Liver (tissue), 3 donors: ENCODE measurements at regions not wholly inside any gene's neighbourhood (a gene's known extent, or its start where the extent isn't known, plus 50 kb on each side); places are given as distances from the start of the nearest gene placed in this dataset.

Experiments
- CTCF ChIP-seq: fragments of 150-350 bp; IDR thresholded peaks from 2 replicates; pipeline ENCODE4 v1.5.1; 2017; ENCODE audit warnings: improper control_type of control experiment, low read depth, low read length; ENCODE audit not compliant: missing input control
- EGR1 ChIP-seq, 2 donors: IDR thresholded peaks; 2 replicates each; pipeline ENCODE4 v1.6.1; 2016 to 2018; ENCODE audit warnings: antibody characterized with exemption in 2 of 2, low read depth in 2 of 2
- FOXA1 ChIP-seq: IDR thresholded peaks from 2 replicates; pipeline ENCODE4 v1.6.1; 2016; ENCODE audit warnings: antibody characterized with exemption
- GABPA ChIP-seq, 2 donors: IDR thresholded peaks in 1 of 2; conservative IDR thresholded peaks in 1 of 2; 2 replicates each; pipeline ENCODE4 v1.6.1; 2016; ENCODE audit warnings: antibody characterized with exemption in 2 of 2, mild to moderate bottlenecking in 1 of 2, moderate library complexity in 1 of 2
- JUND ChIP-seq, 2 donors: IDR thresholded peaks; 2 replicates each; pipeline ENCODE4 v1.6.1; 2016; ENCODE audit warnings: antibody characterized with exemption in 2 of 2
- MAX ChIP-seq: IDR thresholded peaks from 2 replicates; pipeline ENCODE4 v1.6.1; 2016; ENCODE audit warnings: antibody characterized with exemption
- NR2F2 ChIP-seq: IDR thresholded peaks from 2 replicates; pipeline ENCODE4 v1.6.1; 2016; ENCODE audit warnings: antibody characterized with exemption
- RAD21 ChIP-seq, 2 donors: IDR thresholded peaks; 2 replicates each; pipeline ENCODE4 v1.6.1; 2016; ENCODE audit warnings: antibody characterized with exemption in 2 of 2, mild to moderate bottlenecking in 2 of 2
- REST ChIP-seq: IDR thresholded peaks from 2 replicates; pipeline ENCODE4 v1.6.1; 2016; ENCODE audit warnings: antibody characterized with exemption, mild to moderate bottlenecking
- RXRA ChIP-seq, 2 donors: IDR thresholded peaks; 2 replicates each; pipeline ENCODE4 v1.6.1; 2017 to 2018; ENCODE audit warnings: antibody characterized with exemption in 2 of 2, mild to moderate bottlenecking in 1 of 2
- SP1 ChIP-seq: IDR thresholded peaks from 2 replicates; pipeline ENCODE4 v1.6.1; 2018; ENCODE audit warnings: antibody characterized with exemption, mild to moderate bottlenecking
- TAF1 ChIP-seq: conservative IDR thresholded peaks from 2 replicates; pipeline ENCODE4 v1.6.1; 2016; ENCODE audit warnings: antibody characterized with exemption, mild to moderate bottlenecking
- ZBTB33 ChIP-seq: IDR thresholded peaks from 2 replicates; pipeline ENCODE4 v1.6.1; 2016; ENCODE audit warnings: antibody characterized with exemption
- donor health status: healthy.
- donor health status: healthy.

GRCh38 chr16:35596467-35596866, 2137.1 kb downstream of the TP53TG3F start:
- no peak for TF ChIP-seq RAD21 (IDR thresholded peaks at IDR 0.05)
- TF ChIP-seq CTCF, result no peak
- no peak for TF ChIP-seq REST
- TF ChIP-seq TAF1, result no peak
- TF ChIP-seq GABPA (IDR thresholded peaks at IDR 0.05 in 1 of 2, conservative IDR thresholded peaks at IDR 0.05 in 1 of 2), result no peak
- TF ChIP-seq JUND (IDR thresholded peaks at IDR 0.05), result no peak
- no peak for TF ChIP-seq ZBTB33
- no peak for TF ChIP-seq RXRA (IDR thresholded peaks at IDR 0.05)
- no peak for TF ChIP-seq FOXA1
- TF ChIP-seq MAX, result no peak
- TF ChIP-seq SP1, result no peak
- TF ChIP-seq NR2F2, result no peak
- no peak for TF ChIP-seq EGR1 (IDR thresholded peaks at IDR 0.05; ENCODE audit: low read depth in 2 of 2)
